Transverse colon (tissue), 3 donors: ENCODE measurements at regions not wholly inside any gene's neighbourhood (a gene's known extent, or its start where the extent isn't known, plus 50 kb on each side); places are given as distances from the start of the nearest gene placed in this dataset.

Experiments used
- CTCF ChIP-seq, 5 experiments: fragments of 200-600 bp in 3 of 5; fragments of 450-650 bp in 2 of 5; sonication (generic) in 3 of 5; IDR thresholded peaks; 1 replicate in 2 of 5; 2 replicates in 3 of 5; pipeline ENCODE4 v1.5.1; 2016 to 2017; ENCODE audit warnings: antibody characterized with exemption in 5 of 5, inconsistent platforms in 3 of 5, mild to moderate bottlenecking in 2 of 5, moderate library complexity in 1 of 5
- POLR2A ChIP-seq: fragments of 450-650 bp; IDR thresholded peaks from one replicate; pipeline ENCODE4 v1.6.1; 2016; ENCODE audit warnings: antibody characterized with exemption, mild to moderate bottlenecking, moderate library complexity

- TF ChIP-seq CTCF (IDR thresholded peaks at IDR 0.05) (no peak), POLR2A (no peak)
These were observed 366.5 kb upstream of the CCDC196 start for GRCh38 chr14:66119606-66120231.
